ENCODE measurements at regions not wholly inside any gene's neighbourhood (a gene's known extent, or its start where the extent isn't known, plus 50 kb on each side); places are given as distances from the start of the nearest gene placed in this dataset.
"Not testable (repeated sequence)": the region's sequence is repeated elsewhere in the genome, so short reads cannot be mapped to it uniquely, and the experiment has no call there.

DNA sequence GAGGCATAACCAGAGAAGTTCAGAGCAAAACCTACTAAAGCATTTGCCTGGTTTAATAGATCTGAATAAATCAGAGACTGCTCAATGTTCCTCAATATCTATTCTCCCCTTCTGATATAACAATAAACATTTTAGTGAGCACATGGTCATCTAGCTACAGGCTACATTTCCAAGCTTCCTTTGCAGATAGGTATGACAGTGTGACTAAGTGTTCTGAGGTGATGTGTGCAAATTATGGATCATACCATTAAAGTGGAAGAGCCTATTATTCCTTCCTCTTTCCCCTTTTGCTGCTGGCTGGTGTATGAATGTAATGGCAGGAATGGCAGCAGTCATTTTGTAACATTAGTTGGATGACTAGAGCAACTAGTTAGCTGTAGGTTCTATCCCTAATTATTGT lies 285.8 kb upstream of the RASA1 start:
- FAIRE-seq: no peak

DNA sequence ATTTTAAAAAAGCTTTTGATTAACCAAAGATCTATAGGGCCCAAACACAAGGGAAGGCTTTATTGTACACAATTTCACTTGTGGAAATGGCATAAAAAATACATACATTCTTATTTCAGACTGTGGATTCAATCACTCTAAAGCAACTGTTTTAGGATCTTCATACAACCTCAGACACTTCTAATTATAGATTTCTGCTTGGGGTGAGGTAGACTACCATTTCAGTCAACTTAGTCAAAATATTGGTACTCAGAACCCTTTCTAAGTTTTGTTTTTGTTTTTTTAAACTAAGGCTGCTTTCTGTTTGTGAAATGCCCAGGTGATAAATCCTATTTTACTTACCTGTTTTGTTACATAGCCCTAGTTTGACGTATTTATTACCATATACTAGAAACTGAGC lies 284.5 kb upstream of the RASA1 start:
- FAIRE-seq: no peak

DNA sequence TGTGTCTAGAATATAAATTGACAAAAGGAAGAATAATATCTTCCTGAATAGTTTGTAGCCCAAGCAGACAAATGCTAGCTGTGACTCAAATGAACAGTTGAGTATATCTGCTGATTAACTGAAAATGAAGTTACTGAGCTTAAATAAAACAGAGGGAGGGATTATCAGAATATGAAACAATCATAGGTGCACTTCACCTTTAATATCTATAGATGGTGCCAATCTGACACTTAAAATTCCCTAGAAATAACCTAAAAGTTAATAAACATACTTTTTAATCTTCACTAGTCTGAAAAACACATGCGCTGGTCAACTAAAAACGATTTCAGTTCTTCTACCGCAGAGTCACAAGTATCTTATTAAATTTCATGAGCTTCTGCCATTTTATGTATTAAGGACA lies 280.8 kb upstream of the RASA1 start:
- FAIRE-seq: no peak

DNA sequence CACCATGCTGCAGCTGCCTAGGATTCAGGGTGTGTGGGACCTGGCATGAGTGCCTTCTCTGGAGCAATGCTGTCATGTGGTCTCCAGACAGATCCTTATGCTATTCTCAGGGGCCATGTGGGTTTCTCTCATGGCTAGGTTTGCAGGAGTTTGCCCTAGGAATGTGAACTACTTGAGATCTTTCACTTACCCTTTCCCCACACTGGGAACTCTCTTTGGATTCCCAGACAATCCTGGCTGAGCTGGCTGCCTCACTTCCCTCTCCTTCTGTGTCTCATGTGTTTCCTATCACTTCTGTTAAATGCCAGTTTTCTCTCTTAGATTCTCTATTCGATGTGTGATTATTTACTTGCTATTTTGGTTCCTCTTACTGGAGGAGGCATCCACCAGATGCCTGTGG lies 270.2 kb upstream of the RASA1 start:
- FAIRE-seq: no peak

DNA sequence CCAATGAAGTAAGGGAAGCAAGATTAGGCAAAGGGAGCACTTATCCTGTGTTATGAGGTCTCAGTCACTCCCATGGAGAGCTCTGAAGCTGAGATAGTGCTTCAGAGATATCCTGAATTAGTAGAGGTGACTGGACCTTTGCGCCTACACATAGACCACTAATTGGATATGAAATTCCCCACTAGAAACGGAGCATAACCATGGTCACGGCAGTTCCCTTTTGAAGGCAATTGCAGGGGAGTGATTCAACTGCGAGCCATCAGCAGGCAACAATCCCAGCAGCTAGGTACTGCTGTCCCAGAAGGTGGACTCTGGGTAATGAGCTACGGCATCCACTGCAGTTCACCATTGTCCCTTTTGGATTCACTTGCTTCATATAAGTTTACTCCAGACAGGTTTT lies 267.7 kb upstream of the RASA1 start:
- FAIRE-seq: no peak

DNA sequence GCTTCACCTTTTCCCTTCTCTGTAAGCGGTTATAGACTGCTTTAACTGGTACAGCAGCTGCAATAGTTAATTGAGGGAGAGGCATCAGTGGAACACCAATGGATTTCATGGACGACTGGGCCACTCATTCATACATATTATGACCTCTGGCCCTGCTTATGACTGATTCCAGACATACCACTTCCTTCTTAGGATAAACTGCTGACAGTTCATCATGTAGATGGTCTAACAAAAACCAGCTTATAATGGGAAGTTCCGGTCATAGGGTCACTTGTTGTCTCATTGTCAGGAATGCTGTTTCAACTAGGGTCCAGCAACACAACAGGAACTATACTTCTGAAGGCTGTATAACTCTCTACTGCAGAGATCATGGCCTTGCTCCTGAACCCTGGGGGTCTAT lies 265.2 kb upstream of the RASA1 start:
- FAIRE-seq: no peak

DNA sequence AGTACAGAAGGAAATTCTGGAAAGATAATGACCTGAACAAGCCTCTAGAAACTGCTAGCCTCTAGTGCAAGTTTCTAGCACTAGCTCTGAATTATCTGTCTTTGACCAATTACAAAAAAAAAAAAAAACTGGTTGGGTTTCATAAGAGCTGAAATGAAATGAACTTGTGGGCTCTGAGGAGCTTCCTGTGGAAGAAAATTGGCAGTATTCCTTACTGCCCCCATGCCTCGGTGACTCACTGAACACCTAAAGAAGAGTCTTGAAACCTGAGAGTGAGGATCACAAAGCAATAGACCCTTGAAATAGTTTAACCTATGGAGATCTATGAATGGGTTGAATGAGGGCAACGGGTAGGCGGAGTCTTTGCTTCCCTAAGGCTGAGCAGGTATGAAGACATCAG lies 263.6 kb upstream of the RASA1 start:
- FAIRE-seq: no peak

DNA sequence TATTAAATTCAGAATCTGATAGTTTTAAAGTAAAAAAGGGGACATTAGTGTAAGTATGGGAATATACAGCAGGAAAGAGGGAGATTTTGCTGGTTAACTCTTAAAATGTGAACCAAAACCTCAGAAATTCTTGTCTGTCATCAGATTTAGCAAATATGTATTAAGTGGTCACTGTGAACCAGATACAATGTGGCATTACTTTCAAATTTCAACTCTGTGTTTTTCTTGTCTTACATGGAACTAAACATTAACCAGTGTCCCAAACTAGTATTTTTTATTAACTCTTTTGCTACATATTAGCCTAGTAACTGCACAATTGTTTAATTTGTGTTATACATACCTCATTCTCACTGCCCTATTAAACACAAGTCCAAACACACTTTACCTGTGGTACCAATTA lies 259.9 kb upstream of the RASA1 start:
- FAIRE-seq: no peak

DNA sequence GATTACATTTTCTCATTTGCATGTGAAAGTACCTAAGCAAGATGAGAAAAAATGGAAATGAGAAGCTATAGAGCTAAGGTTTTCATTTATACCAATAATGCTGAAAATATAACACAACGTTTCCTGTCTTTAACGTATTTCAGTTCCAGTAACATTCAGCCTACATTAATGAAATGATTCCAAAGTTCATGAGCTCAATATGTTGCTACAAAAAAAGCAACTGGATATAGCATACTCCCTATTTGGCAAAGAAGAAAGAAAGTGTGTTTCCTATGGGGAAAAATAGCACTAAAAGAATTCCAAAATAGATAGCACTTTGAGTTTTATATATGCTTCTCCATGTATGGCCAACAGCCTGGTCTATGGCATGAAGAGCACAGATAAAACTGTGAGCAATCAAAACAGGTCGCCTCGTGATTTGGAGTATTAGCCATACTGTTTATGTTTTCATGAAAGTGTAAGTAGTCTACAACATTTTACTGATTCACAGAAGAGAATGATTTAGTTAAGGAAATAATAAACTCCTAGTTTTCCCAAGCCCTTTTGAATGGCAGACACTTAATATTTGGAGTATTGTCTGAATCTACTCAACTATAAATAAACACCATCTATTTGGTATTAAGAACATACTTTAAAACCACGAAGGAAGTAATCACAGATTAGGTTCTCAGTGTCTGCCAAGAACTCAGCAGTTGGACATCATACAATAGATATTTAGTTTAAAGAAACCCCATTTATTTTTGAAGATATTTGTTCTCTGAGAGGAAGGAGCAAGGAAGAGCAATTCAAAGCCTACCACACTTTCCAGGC lies 258.7 kb upstream of the RASA1 start:
- no peak for FAIRE-seq

DNA sequence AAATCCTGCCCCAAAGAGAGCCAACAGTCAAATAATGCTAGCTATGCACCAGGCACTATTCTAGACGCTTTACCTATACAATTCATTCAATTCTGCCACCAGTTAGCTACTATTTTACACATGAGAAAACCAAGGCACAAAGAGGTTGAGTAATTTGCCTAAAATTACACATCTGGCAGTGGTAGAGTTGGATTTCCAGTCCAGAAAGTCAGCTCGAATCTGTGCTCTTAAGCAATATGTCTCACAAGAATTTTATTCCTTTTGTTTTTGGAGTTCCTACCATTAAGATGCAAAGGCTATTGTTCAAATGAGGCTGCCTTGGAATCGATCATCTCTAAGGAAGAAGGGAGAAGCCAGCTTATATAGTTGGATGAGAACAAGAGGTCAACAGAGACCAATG lies 256.9 kb upstream of the RASA1 start:
- no peak for FAIRE-seq

DNA sequence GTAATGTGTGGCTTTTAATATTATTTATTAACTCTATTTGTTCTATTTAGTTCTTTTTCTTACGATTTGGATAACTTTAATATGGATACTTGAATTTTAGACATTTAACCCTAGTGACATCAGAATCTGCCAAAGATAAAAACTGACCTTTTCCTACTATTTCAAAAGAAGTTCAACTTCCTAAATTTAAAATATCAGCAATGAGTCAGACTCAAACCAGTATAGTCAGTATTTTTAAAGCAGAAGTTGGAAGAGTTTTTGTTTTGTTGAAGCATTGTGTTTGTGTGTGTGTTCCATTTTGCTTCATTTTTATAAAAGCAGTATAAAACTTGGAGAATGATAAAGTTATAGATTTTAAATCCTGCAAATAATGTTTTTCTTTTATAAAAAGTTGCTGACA lies 251.8 kb upstream of the RASA1 start:
- no peak for FAIRE-seq

DNA sequence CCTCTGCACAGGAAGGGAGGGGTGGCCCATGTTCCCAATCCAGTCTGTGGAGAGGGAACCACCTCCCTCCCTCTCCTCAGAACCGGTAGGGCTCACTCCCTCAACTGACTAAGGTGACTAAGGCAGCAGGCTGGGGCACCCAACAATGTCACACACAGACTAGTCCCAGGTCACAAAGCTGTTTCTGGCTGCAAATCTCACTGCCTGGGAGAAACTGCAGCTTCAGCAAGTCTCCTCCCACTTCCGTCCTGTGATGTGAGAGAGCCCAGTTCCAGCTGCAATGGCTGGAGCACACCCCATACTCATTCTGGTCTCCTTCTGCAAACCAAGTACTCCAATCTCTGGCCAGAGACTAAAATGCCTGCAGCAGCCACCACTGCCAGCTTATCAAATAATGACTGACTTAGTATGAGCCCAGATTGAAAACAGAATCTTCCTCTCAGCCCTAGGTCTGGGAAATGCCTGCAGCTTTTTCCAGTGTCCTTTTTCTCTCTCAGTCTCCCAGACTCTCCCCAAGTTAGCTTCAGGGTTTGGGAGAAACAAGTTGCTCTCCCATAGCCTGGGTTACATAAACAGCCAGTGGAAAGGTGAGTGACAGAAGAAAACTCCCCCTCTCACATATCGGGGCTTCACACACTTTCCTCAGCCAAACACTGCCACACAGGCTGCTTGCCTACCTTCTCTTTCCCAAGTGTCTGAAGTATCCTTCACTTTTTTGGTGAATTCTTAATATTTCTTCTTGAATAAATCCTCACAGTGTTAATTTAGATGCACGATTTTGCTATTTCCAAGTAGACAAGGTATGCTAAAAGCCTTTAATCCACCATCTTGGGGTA lies 247.4 kb upstream of the RASA1 start:
- no peak for FAIRE-seq

DNA sequence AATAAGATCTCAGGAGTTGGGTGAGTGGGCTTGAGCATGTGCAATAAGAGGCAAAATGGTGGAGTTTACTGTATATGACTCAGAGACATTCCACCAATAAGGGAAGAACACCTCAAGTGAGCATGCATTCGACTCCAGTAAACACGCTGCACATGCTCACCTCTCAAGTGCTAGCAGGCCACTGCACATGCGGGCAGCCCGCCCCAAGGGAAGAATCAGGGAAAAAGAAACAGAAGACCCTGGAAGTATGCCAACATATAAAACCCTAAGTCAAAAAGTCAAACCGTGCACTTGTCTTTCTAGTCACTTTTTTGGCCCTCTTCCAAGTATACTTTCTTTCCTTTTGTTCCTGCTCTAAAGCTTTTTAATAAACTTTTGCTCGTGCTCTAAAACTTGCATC lies 245.3 kb upstream of the RASA1 start:
- FAIRE-seq: no peak

DNA sequence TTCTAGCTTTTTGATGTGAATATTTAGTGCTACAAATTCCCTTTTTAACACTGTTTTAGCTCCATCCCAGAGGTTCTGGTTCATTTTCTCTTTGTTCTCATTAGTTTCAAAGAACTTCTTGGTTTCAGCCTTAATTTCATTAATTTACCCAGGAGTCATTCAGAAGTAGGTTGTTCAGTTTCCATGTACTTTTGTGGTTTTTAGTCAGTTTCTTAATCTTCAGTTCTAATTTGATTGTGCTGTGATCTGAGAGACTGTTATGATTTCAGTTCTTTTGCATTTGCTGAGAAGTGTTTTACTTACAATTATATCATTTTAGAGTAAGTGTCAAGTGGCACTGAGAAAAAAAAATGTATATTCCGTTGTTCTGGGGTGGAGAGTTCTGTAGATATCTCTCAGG lies 240.1 kb upstream of the RASA1 start:
- no peak for FAIRE-seq

DNA sequence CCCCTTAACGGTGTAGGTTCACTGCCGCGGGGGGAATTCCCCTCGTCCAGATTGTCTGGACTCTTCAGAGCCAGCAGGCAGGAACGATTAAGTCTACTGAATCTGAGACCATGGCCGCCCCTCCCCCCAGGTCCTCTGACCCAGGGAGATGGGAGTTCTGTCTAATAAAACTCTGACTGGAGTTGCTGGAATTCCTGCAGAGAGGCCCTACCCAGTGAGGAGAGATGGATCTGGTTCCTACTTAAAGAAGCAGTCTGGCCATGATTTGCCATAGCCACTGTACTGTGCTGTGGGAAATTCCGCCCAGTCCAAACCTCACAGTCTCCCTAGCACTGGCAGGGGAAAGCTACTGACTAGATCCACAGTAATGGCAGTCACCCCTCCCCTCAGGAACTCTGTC lies 237.7 kb upstream of the RASA1 start:
- no peak for FAIRE-seq

DNA sequence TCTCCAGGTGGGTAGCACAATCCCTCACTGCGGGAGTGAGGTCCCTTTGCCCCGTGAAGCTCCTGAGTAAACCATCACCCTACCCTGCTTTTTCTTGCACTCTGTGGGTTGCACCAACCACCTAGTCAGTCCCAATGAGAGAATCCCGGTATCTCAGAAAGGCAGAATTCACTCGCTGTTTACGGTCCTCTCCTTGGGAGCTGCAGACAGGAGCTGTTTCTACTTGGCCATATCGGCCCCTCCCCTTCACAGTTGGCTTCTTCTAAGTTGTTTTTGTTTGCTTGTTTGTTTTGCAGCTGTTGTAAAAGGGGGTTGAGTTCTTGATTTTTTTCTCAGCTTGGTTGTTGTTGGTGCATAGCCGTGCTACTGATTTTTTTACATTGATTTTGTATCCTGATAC lies 237.0 kb upstream of the RASA1 start:
- no peak for FAIRE-seq

DNA sequence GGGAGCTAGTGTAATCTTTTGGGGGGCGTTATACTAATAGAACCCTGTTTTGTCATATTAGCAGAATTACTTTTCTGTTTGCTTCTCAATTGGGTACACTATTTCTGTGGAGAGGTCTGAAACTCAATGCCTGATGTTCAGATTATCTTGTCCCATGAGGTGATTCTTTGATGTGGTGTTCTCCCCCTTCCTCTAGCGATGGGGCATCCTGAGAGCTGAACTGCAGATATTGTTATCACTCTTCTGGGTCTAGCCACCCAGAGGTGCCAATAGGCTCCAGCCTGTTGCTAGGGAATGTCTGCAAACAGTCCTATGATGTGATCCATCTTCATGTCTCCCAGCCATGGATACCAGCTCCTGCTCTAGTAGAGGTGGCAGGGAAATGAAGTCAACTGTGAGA lies 233.1 kb upstream of the RASA1 start:
- no peak for FAIRE-seq

DNA sequence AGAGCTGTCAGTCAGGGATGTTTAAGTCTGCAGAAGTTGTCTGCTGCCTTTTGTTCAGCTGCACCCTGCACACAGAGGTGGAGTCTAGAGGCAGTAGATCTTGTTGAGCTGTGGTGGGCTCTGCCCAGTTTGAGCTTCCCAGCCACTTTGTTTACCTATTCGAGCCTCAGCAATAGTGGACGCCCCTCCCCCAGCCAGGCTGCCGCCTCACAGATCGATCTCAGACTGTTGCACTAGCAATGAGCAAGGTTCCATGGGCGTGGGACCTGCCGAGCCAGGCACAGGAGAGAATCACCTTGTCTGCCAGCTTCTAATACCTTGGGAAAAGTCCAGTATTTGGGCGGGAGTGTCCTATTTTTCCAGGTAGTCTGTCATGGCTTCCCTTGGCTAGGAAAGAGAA lies 225.1 kb upstream of the RASA1 start:
- FAIRE-seq: no peak

DNA sequence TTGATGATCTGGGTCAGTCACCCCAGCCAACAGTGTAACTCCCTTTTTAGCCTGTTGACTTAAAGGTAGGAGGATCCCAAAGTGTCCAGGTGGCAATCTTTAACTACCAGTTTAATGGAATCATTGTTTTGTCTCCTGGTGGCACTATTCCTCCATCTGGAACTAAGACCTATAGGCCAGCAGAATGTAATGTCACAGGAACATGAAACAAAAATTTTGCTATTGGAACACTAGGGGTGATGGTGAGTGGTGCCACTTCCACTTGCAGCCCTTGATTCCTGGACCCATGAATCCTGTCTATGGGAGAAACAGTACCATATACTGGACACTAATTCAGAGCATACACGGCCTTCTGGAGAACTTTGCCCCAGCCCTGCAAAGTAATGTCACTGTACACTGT lies 219.5 kb upstream of the RASA1 start:
- no peak for FAIRE-seq

DNA sequence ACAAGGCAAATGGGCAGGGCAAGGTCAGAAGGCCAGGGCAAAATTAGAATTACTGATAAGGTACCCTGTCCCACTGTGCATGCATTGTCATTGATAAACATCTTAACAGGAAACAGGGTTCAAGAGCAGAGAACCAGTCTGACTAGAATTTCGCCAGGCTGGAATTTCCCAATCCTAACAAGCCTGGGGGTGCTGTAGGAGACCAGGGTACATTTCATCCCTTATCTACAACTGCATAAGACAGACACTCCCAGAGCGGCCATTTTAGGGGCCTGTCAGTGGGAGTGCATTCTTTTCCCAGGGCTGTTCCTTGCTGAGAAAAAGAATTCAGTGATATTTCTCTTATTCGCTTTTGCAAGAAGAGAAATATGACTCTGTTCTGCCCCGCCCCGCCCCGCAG lies 218.7 kb upstream of the RASA1 start:
- FAIRE-seq: not testable (repeated sequence)

DNA sequence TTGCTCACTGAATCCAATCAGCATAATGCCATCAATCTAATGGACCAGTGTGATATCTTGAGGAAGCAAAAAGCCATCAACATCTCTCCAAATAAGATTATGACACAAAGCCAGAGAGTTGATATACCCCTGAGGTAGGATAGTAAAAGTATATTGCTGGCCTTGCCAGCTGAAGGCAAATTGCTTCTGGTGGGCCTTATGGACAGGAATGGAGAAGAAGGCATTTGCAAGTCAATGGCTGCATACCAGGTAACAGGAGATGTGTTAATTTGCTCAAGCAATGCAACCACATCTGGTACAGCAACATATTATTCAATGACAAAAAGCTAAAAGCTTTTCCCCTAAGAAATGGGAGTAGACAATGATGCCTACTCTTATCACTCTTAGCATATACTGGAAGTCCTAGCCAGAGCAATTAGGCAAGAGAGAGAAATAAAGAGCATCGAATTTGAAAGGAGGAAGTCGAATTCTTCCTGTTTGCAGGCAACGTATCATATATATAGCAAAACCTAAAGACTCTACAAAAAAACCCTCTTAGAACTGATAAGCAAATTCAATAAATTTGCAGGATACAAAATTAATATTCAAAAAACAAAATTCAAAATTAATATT lies 216.1 kb upstream of the RASA1 start:
- FAIRE-seq: no peak

DNA sequence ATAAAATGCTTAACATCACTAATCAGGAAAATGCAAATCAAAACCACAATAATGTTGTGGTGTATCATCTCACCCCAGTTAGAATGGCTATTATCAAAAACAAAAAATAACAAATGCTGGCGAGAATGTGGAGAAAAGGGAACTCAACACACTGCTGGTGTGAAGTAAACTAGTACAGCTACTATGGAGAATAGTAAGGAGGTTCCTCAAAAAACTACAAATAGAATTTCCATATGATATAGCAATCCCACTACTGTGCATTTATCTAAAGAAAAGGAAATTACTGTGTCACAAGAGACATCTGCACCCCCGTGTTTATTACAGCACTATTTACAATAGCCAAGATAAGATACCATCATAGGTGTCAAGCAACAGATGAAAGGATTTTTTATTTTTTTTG lies 214.5 kb upstream of the RASA1 start:
- FAIRE-seq: no peak

DNA sequence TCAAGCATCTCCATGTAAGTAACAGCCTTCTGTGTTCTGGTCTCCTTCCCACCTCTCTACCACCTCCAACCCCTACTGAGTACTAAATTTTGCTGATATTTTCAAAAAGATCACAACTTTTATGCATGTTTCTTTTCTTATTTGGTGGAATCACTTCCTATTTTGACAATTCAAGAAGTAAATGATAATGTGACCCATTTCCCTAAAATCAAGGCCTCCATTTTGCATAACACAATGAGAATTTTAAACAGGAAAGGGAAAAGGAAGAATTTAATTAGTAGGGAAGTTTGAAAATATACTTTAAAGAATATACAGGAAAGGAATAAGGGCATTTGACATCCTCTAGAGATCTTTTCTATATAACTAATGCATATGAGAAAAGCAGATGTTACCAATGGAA lies 212.9 kb upstream of the RASA1 start:
- FAIRE-seq: no peak

DNA sequence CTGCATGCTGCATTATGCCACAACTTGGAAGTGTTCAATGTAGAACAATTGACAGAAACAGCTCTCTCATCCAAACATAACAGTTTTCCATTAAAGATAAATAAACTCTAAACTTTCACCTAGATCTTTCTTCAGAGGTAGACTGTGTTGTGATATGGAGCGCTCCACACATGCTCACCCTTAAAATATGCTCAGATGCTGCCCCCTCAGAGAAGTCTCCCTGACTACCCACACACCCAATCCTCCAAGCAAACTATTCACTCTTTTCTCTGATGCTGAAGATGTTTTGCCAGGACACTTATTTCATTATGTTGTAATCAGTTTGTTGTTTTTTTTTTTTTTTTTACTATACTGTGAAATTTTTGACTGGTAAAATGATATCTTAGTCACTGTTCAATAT lies 206.6 kb upstream of the RASA1 start:
- FAIRE-seq: no peak
